ENCODE measurements at regions not wholly inside any gene's neighbourhood (a gene's known extent, or its start where the extent isn't known, plus 50 kb on each side); places are given as distances from the start of the nearest gene placed in this dataset.

DNA sequence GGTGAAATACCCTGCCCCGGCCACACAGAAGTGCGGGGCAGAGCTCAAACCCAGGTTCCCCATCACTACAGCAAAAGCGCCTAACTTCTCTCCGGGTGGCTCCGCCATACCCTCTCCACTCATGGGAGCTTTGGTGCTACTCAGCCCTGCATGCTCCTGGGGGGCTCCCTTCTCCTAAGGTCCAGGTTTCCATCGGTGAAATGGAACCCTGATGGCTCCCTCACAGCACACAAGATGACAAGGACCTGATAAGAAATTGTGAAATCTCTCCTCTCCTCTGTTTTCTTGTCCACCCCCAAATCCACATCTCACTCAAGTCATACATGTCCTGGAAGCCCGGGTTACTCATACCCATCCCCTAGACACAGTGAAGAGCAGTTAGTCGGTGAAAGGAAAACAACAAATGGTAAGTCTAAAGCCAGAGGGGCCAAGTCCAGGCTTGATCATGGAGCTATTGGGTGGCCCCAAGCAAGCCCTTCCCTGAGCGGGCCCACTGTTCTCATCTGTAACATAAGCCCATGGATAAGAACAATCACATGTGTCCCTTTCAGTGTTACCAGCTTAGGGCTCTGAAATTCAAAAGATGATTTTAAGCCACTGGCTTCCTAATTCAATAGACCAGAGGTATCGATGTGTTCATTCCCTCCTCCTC, 317.5 kb downstream of the BCL11B start:
- H3K9me3 ChIP-seq, result no peaks in the 10 kb centered on the region
- intact Hi-C loops (cut with DNase I), result no loop called here
- no peak overlapping the region for H3K27ac ChIP-seq
- H3K9ac ChIP-seq (ENCODE audit: low read depth in 2 of 2, low read length in 2 of 2), result no peak overlapping the region
- no peaks in the 10 kb centered on the region for H3K27me3 ChIP-seq
- H3K4me1 ChIP-seq, result no peaks in the 10 kb centered on the region
- DNase-seq, result peak; percentile 6
- no peaks in the 10 kb centered on the region for H3K36me3 ChIP-seq
- no peak overlapping the region for H3K4me3 ChIP-seq
- TF ChIP-seq, protein P1, sequence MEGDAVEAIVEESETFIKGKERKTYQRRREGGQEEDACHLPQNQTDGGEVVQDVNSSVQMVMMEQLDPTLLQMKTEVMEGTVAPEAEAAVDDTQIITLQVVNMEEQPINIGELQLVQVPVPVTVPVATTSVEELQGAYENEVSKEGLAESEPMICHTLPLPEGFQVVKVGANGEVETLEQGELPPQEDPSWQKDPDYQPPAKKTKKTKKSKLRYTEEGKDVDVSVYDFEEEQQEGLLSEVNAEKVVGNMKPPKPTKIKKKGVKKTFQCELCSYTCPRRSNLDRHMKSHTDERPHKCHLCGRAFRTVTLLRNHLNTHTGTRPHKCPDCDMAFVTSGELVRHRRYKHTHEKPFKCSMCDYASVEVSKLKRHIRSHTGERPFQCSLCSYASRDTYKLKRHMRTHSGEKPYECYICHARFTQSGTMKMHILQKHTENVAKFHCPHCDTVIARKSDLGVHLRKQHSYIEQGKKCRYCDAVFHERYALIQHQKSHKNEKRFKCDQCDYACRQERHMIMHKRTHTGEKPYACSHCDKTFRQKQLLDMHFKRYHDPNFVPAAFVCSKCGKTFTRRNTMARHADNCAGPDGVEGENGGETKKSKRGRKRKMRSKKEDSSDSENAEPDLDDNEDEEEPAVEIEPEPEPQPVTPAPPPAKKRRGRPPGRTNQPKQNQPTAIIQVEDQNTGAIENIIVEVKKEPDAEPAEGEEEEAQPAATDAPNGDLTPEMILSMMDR (IDR thresholded peaks at IDR 0.05), result no peak

DNA sequence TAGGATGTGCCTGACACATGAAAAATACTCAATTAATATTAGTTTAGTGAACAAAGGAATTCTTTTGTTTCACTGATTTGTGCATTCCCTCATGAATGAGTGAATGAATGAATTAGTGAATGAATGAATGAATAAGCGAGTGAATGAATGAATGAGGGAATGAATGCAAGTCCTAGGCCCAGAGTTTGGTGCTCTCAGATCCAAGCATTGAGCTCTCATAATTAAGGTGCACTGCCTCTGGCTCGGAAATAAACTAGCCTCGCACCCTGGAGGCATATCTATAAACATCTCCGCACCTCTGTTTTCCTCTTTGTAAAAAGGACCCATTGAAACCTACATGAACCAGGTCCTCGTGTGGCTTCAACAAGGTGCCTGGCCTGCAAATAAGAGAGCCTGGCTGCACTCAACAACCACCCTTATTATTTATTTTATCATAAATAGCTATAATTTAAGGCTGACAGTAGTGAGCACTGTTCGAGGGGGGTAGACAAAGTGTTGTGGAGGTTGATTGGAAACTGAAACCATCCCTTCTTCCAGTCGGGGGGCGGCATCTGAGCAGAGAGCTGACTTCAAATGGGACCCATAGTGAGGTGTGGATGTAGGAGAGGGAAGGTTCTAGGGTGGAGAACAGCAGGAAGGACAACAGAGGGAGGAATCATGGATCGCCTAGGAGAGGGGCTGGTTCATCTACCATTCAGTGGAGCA, 316.8 kb downstream of the BCL11B start:
- Histone ChIP-seq H3K27ac (no peak overlapping the region), H3K9ac (ENCODE audit: low read depth in 2 of 2, low read length in 2 of 2) (no peak overlapping the region), H3K4me3 (no peak overlapping the region), H3K4me1 (no peaks in the 10 kb centered on the region), H3K9me3 (no peaks in the 10 kb centered on the region), H3K36me3 (no peaks in the 10 kb centered on the region), H3K27me3 (no peaks in the 10 kb centered on the region)
- intact Hi-C loops (cut with DNase I), result no loop called here
- peak; percentile 10 for DNase-seq
- TF ChIP-seq, protein P1 (IDR thresholded peaks at IDR 0.05), result no peak

DNA sequence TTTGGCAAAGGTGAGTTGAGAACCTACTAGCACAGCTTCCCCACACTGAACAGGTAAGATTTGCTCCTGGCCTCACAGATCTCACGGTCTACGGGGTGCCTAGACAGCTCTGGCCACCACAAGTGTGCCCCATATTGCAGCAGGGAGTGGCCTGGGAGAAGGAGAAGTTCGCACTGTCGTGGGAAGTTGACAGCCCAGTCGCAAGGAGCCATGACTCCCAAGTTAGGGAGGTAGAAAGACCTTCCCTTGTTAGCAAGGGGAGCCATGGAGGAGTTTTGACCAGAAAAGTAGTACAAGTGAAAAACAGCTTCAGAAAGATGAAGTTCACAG, 316.3 kb downstream of the BCL11B start:
- H3K9ac ChIP-seq (ENCODE audit: low read depth in 2 of 2, low read length in 2 of 2), result no peak overlapping the region
- peak; percentile 10 for DNase-seq
- no peak overlapping the region for H3K4me3 ChIP-seq
- H3K4me1 ChIP-seq, result no peaks in the 10 kb centered on the region
- H3K36me3 ChIP-seq, result no peaks in the 10 kb centered on the region
- TF ChIP-seq, protein P1 (IDR thresholded peaks at IDR 0.05), result no peak
- intact Hi-C loops (cut with DNase I), result no loop called here
- H3K27me3 ChIP-seq, result no peaks in the 10 kb centered on the region
- no peaks in the 10 kb centered on the region for H3K9me3 ChIP-seq
- H3K27ac ChIP-seq, result no peak overlapping the region

DNA sequence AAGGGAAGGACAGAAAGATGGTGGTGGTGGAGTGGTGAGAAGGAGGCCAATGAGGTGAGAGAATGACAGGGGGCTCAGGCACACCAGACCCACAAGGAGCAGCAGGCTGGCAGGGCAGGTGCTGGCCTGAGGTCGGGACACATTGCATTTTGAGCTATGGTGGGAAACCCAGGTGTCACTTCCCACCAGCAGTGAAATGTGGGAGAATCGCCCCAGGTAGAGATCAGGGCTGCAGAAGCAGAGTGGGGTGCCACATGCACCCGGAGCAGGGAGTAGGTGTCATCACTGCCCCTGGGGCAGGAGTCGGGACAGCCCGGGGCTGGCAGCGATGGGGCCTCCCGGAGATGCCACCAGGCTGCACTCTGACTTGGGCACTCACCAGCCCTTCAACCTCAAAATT, 315.8 kb downstream of the BCL11B start:
- Histone ChIP-seq H3K36me3 (no peaks in the 10 kb centered on the region), H3K9ac (ENCODE audit: low read depth in 2 of 2, low read length in 2 of 2) (no peak overlapping the region), H3K27me3 (no peaks in the 10 kb centered on the region), H3K9me3 (no peaks in the 10 kb centered on the region), H3K4me3 (no peak overlapping the region), H3K27ac (no peak overlapping the region), H3K4me1 (no peaks in the 10 kb centered on the region)
- DNase-seq, result peak; percentile 15
- TF ChIP-seq, protein P1 (IDR thresholded peaks at IDR 0.05), result no peak
- intact Hi-C loops (cut with DNase I), result no loop called here

DNA sequence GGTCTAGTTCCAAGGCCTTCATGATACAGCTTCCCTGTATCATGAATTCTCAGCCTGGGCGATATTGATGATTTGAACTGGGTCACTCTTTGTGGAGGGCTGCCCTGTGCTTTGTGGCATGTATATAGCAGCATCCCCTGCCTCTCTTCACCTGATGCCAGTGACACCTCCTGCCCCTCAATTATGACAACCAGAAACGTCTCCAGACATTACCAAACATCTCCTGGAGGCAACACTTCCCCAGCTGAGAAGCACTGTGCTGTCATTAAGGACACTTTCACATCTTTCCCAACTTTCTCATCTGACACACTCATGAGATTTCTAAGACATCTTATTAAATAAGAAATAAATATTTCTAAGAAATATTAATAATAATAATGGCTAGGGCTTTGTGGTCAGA, 315.3 kb downstream of the BCL11B start:
- Histone ChIP-seq H3K9ac (ENCODE audit: low read depth in 2 of 2, low read length in 2 of 2) (no peak overlapping the region), H3K36me3 (no peaks in the 10 kb centered on the region), H3K27ac (no peak overlapping the region), H3K4me3 (no peak overlapping the region), H3K4me1 (no peaks in the 10 kb centered on the region), H3K27me3 (no peaks in the 10 kb centered on the region), H3K9me3 (no peaks in the 10 kb centered on the region)
- no peak for DNase-seq
- TF ChIP-seq, protein P1 (IDR thresholded peaks at IDR 0.05), result no peak
- intact Hi-C loops (cut with DNase I), result no loop called here

Data from colonic mucosa (tissue), 4 donors.